ENCODE measurements at regions not wholly inside any gene's neighbourhood (a gene's known extent, or its start where the extent isn't known, plus 50 kb on each side); places are given as distances from the start of the nearest gene placed in this dataset.

- TF ChIP-seq, protein P1, sequence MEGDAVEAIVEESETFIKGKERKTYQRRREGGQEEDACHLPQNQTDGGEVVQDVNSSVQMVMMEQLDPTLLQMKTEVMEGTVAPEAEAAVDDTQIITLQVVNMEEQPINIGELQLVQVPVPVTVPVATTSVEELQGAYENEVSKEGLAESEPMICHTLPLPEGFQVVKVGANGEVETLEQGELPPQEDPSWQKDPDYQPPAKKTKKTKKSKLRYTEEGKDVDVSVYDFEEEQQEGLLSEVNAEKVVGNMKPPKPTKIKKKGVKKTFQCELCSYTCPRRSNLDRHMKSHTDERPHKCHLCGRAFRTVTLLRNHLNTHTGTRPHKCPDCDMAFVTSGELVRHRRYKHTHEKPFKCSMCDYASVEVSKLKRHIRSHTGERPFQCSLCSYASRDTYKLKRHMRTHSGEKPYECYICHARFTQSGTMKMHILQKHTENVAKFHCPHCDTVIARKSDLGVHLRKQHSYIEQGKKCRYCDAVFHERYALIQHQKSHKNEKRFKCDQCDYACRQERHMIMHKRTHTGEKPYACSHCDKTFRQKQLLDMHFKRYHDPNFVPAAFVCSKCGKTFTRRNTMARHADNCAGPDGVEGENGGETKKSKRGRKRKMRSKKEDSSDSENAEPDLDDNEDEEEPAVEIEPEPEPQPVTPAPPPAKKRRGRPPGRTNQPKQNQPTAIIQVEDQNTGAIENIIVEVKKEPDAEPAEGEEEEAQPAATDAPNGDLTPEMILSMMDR (IDR thresholded peaks at IDR 0.05), result no peak
- no peak for TF ChIP-seq POLR2AphosphoS5 (IDR thresholded peaks at IDR 0.05)
Measured at GRCh38 chr6:14695579-14695978, 550.3 kb upstream of the JARID2 start.
